HEK293T (cell line): ENCODE measurements at regions not wholly inside any gene's neighbourhood (a gene's known extent, or its start where the extent isn't known, plus 50 kb on each side); places are given as distances from the start of the nearest gene placed in this dataset.

Experiments used
- CTCF ChIA-PET: fragments of 350-600 bp; formaldehyde crosslinking; extraction: SDS; loops from one replicate; lab custom pipeline; 2021; ENCODE audit warnings: antibody characterized with exemption, inconsistent platforms; lab: Yijun Ruan, JAX
- POLR2A ChIA-PET: fragments of 350-600 bp; formaldehyde crosslinking; extraction: SDS; loops from one replicate; lab custom pipeline; 2020; ENCODE audit warnings: antibody characterized with exemption, inconsistent platforms; lab: Yijun Ruan, JAX
- DNase-seq: peaks from one replicate; pipeline ENCODE4 v3.0.0; 2012; ENCODE audit warnings: mixed read lengths; ENCODE audit errors: extremely low spot score
- ARNT ChIP-seq: fragments of 450-650 bp; IDR thresholded peaks from 2 replicates; pipeline ENCODE4 v1.6.1; 2017; ENCODE audit warnings: mild to moderate bottlenecking
- BHLHE40 ChIP-seq: fragments of 450-650 bp; IDR thresholded peaks from 2 replicates; pipeline ENCODE4 v1.6.1; 2016; ENCODE audit warnings: mild to moderate bottlenecking, moderate library complexity, borderline replicate concordance
- CTBP1 ChIP-seq: fragments of 450-650 bp; IDR thresholded peaks from 2 replicates; pipeline ENCODE4 v1.6.1; 2016; ENCODE audit warnings: borderline replicate concordance
- ELF4 ChIP-seq: fragments of 450-650 bp; IDR thresholded peaks from 2 replicates; pipeline ENCODE4 v1.6.1; 2017; ENCODE audit warnings: antibody characterized with exemption
- FOXA1 ChIP-seq: fragments of 450-650 bp; IDR thresholded peaks from 2 replicates; pipeline ENCODE4 v1.6.1; 2016; ENCODE audit warnings: mild to moderate bottlenecking
- FOXK2 ChIP-seq: fragments of 450-650 bp; IDR thresholded peaks from 2 replicates; pipeline ENCODE4 v1.6.1; 2016; ENCODE audit warnings: mild to moderate bottlenecking
- FOXM1 ChIP-seq: fragments of 450-650 bp; IDR thresholded peaks from 2 replicates; pipeline ENCODE4 v1.6.1; 2017; ENCODE audit warnings: mild to moderate bottlenecking, borderline replicate concordance
- HDGF ChIP-seq: fragments of 450-650 bp; IDR thresholded peaks from 2 replicates; pipeline ENCODE4 v1.6.1; 2017; ENCODE audit warnings: antibody characterized with exemption, borderline replicate concordance
- L3MBTL2 ChIP-seq: fragments of 450-650 bp; conservative IDR thresholded peaks from 2 replicates; pipeline ENCODE4 v1.6.1; 2016; ENCODE audit warnings: mild to moderate bottlenecking
- LEF1 ChIP-seq: fragments of 450-650 bp; IDR thresholded peaks from 2 replicates; pipeline ENCODE4 v1.6.1; 2017; ENCODE audit warnings: mild to moderate bottlenecking, borderline replicate concordance
- NFRKB ChIP-seq: fragments of 450-650 bp; IDR thresholded peaks from 2 replicates; pipeline ENCODE4 v1.6.1; 2016; ENCODE audit warnings: mild to moderate bottlenecking, moderate library complexity
- PKNOX1 ChIP-seq: fragments of 450-650 bp; IDR thresholded peaks from 2 replicates; pipeline ENCODE4 v1.6.1; 2016
- SP1 ChIP-seq: fragments of 450-650 bp; IDR thresholded peaks from 2 replicates; pipeline ENCODE4 v1.6.1; 2017
- SUZ12 ChIP-seq: fragments of 450-650 bp; IDR thresholded peaks from 2 replicates; pipeline ENCODE4 v1.6.1; 2016; ENCODE audit warnings: mild to moderate bottlenecking
- TARDBP ChIP-seq: fragments of 450-650 bp; IDR thresholded peaks from 2 replicates; pipeline ENCODE4 v1.6.1; 2016
- ZNF384 ChIP-seq: fragments of 450-650 bp; IDR thresholded peaks from 2 replicates; pipeline ENCODE4 v1.6.1; 2016

DNA sequence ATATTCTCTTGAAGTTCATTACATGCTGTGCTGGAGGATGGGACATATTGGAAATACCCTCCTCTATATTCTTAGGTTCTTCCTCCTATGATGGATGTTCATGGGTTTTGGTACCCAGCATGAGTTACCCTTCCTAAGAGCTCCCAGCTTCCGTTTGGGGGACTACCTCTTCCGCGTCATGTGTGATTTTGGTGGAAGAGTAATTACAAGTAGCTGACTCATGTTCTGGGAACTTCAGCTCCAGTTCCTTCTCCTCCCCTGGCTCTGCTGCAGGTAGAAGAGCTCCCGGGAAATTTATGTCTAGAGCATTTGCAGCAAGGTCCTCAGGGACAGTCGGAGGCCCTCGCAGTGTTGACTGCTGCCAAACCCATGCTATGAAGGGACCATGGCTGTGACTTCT lies 208.8 kb upstream of the IL12A start:
- no peak for DNase-seq
- POLR2A ChIA-PET: interaction anchor here (1.0 kb wide), 1 partner anchor 111 kb away, joined by 3 read pairs; no protein-coding TSS in a partner anchor
- CTCF ChIA-PET: no interaction called here
- TF ChIP-seq ZNF384 (no peak), ELF4 (no peak)

GRCh38 chr3:159781867-159782266 lies 206.8 kb upstream of the IL12A start:
- POLR2A ChIA-PET: no interaction called here
- CTCF ChIA-PET: interaction anchor here (1.3 to 1.4 kb wide), 2 partner anchors 16 to 24 kb away, joined by 3 to 4 read pairs; no protein-coding TSS in a partner anchor
- TF ChIP-seq ARNT (no peak), FOXM1 (no peak)
- DNase-seq: no peak

GRCh38 chr3:159782724-159783421 lies 205.8 kb upstream of the IL12A start:
- DNase-seq: no peak
- CTCF ChIA-PET: interaction anchor here (1.4 kb wide), 1 partner anchor 17 kb away, joined by 4 read pairs; no protein-coding TSS in a partner anchor
- POLR2A ChIA-PET: no interaction called here
- no peak for TF ChIP-seq HDGF
- TF ChIP-seq ARNT: no peak
- TF ChIP-seq CTBP1: no peak
- TF ChIP-seq ELF4: no peak
- TF ChIP-seq PKNOX1: no peak
- TF ChIP-seq L3MBTL2: no peak
- no peak for TF ChIP-seq FOXM1
- no peak for TF ChIP-seq NFRKB
- no peak for TF ChIP-seq BHLHE40
- no peak for TF ChIP-seq ZNF384
- no peak for TF ChIP-seq FOXK2
- no peak for TF ChIP-seq LEF1
- no peak for TF ChIP-seq FOXA1
- TF ChIP-seq TARDBP: no peak
- no peak for TF ChIP-seq SUZ12
- no peak for TF ChIP-seq SP1

DNA sequence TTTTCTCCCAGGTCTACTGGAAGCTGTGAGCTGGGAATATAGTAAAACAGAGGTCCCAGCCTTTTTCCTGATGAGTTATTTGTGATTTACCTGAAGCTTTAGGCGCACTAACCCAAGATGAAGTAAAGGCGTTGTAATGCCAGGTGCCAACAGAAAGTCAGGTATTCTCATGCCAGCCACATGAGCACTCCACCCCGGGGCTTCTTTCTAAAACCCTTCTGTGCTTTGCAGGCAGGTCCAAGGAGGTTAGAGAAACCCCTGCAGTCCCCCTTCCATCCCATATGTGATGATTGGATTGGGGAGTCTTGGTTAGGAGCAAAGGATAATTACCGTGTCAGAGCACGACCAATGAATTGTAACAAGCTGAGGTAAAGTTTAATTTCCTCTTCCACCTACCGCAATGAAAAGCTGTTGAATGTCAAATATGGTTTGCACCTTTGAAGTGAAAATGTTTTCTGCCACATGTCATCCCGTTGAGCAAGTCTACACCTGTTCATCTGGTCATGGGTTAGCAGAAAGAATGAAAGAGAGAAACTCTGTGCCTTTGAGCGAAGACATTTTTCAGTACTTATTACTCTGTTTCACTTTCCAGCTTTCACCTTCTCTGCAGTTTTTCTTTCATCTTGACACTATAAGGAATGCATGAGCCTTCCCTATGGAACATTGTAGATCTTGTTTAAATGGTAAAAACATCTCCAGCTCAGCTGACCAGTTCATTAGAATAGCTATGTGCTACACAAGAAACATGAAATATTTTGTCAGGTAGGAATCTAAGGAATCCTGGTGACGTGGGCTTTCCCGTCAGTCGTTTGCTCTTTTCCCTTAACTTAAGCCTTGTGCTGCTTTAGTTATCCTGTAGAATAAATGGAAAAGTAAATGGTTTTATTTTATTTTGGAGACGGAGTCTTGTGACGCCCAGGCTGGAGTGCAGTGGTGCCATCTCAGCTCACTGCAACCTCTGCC lies 204.6 kb upstream of the IL12A start:
- ChIA-PET CTCF (interaction anchor here (1.0 to 2.7 kb wide), 2 partner anchors 18 to 21 kb away, joined by 4 to 5 read pairs; no protein-coding TSS in a partner anchor), POLR2A (interaction anchor here (1.2 kb wide), 1 partner anchor 19 kb away, joined by 3 read pairs; no protein-coding TSS in a partner anchor)
- DNase-seq: no peak
- no peak for TF ChIP-seq BHLHE40
- no peak for TF ChIP-seq FOXM1
- no peak for TF ChIP-seq ZNF384
- no peak for TF ChIP-seq FOXK2
- TF ChIP-seq SUZ12: no peak
- no peak for TF ChIP-seq L3MBTL2
- no peak for TF ChIP-seq SP1
- TF ChIP-seq ARNT: no peak
- no peak for TF ChIP-seq FOXA1

DNA sequence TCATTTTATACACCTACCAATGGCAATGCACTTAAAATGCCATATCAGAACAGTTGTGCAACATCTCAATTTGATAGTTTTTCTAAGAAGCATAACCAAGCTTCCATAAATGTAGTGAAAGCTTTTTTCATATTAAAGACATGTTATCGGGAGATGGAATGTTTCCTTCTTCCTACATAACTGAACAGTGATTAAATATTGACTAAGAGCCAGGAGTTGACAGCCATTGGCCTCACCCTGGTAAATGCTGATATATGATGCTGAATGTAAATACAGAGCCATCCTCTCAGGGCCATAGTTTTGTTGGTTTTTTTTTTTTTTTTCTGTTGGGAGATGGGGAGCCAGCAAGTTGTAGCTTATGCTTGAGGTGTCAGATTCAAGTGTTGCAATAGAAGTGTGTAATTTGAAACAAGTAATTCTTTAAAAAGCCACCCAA lies 203.3 kb upstream of the IL12A start:
- TF ChIP-seq CTBP1: 0 out of 2 replicates have a peak, but pooled peaks have one; percentile 23
- peak; percentile 89 for TF ChIP-seq ZNF384
- no peak for TF ChIP-seq ELF4
- peak; percentile 45; the same call in 1 of the 2 replicates for TF ChIP-seq PKNOX1
- POLR2A ChIA-PET: interaction anchor here (1.2 kb wide), 1 partner anchor 20 kb away, joined by 3 read pairs; no protein-coding TSS in a partner anchor
- CTCF ChIA-PET: interaction anchor here (1.0 to 2.7 kb wide), 2 partner anchors 19 kb away, joined by 4 to 5 read pairs; no protein-coding TSS in a partner anchor
- DNase-seq: no peak

DNA sequence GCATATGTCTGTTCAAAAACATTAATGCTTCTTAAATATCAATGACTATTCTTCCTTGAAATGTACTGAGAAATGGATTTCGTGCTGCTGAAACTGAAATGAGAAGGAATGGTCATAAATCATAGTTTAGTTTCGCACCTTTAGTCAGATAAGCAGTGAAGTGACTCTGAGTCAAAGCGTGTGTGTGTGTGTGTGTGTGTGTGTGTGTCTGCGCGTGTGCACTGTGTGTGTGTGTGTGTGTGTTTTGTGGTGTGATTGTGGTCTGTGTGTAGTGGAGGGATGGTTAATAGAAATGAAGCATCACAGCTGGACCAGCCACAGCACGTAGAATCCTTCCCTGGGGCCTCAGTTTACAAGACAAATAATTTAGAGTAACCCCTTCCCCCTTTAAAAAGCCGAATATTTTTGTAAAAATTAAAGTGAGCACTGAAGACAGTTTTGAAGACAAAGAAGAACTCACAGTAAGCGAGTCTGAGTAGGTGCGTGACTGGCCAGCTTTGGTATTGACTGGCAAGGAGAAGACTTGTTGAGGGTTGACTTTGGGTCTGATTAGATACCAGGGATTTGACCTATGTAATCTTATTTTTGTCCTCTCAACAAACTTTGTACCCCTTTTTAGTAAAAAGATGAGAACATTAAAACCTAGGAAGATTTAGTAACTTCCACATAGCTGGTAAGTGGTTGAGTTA lies 202.0 kb upstream of the IL12A start:
- peak; percentile 78 for TF ChIP-seq PKNOX1
- TF ChIP-seq L3MBTL2: no peak
- TF ChIP-seq NFRKB: no peak
- DNase-seq: no peak
- POLR2A ChIA-PET: interaction anchor here (1.2 kb wide), 1 partner anchor 30 kb away, joined by 3 read pairs; no protein-coding TSS in a partner anchor
- CTCF ChIA-PET: interaction anchor here (0.7 to 1.2 kb wide), 3 partner anchors 11 to 42 kb away, joined by 4 read pairs; no protein-coding TSS in a partner anchor
